Fibroblast of lung (primary cell): ENCODE measurements at regions not wholly inside any gene's neighbourhood (a gene's known extent, or its start where the extent isn't known, plus 50 kb on each side); places are given as distances from the start of the nearest gene placed in this dataset.

Experiments
- DNase-seq, 2 donors: peaks; one replicate each; pipeline versions ENCODE4 v3.0.0 to v3.0.0-alpha.2; 2010; ENCODE audit warnings: low read depth in 2 of 2
- H2AFZ ChIP-seq: 2 replicates; pipeline ENCODE4 v1.5.1; 2012; ENCODE audit warnings: low read length, control low read depth, inconsistent platforms
- H3K27ac ChIP-seq: 2 replicates; pipeline ENCODE4 v1.5.1; 2011; ENCODE audit warnings: low read length, control low read depth; ENCODE audit not compliant: insufficient read depth
- H3K27me3 ChIP-seq: 2 replicates; pipeline ENCODE4 v1.5.1; 2011; ENCODE audit warnings: mild to moderate bottlenecking, low read length; ENCODE audit not compliant: control insufficient read depth, insufficient read depth
- H3K36me3 ChIP-seq: 2 replicates; pipeline ENCODE4 v1.5.1; 2011; ENCODE audit warnings: low read length; ENCODE audit not compliant: control insufficient read depth, insufficient read depth
- H3K4me1 ChIP-seq: 2 replicates; pipeline ENCODE4 v1.5.1; 2011; ENCODE audit warnings: low read length; ENCODE audit not compliant: control insufficient read depth, insufficient read depth; ENCODE audit errors: extremely low read depth
- H3K4me2 ChIP-seq: 2 replicates; pipeline ENCODE4 v1.5.1; 2011; ENCODE audit warnings: low read length, control low read depth; ENCODE audit not compliant: insufficient read depth; ENCODE audit errors: extremely low read depth
- H3K4me3 ChIP-seq, 4 experiments: fragments of 200-600 bp in 1 of 4; sonication (generic) in 1 of 4; replicated peaks in 1 of 4; 2 replicates each; pipeline ENCODE4 v1.5.1; 2011 to 2016; ENCODE audit warnings: low read length in 4 of 4, low read depth in 3 of 4, mild to moderate bottlenecking in 3 of 4, control low read depth in 2 of 4, inconsistent platforms in 1 of 4, mixed read lengths in 1 of 4; ENCODE audit not compliant: insufficient read depth in 1 of 4; ENCODE audit errors: control extremely low read depth in 1 of 4
- H3K79me2 ChIP-seq: 2 replicates; pipeline ENCODE4 v1.5.1; 2012; ENCODE audit warnings: mild to moderate bottlenecking, low read length, inconsistent platforms; ENCODE audit not compliant: control insufficient read depth, insufficient read depth
- H3K9ac ChIP-seq: 2 replicates; pipeline ENCODE4 v1.5.1; 2011; ENCODE audit warnings: mild to moderate bottlenecking, low read length, control low read depth; ENCODE audit not compliant: insufficient read depth
- H3K9me3 ChIP-seq: 2 replicates; pipeline ENCODE4 v1.5.1; 2012; ENCODE audit warnings: low read depth, low read length; ENCODE audit not compliant: control insufficient read depth, insufficient read depth
- H4K20me1 ChIP-seq: 2 replicates; pipeline ENCODE4 v1.5.1; 2011; ENCODE audit warnings: low read length; ENCODE audit not compliant: control insufficient read depth, insufficient read depth; ENCODE audit errors: extremely low read depth
- CTCF ChIP-seq, 2 donors: IDR thresholded peaks in 1 of 2; conservative IDR thresholded peaks in 1 of 2; 1 replicate in 1 of 2; 2 replicates in 1 of 2; pipeline ENCODE4 v1.5.1; 2011 to 2012; ENCODE audit warnings: low read length in 2 of 2, control low read depth in 1 of 2, inconsistent platforms in 1 of 2, low read depth in 1 of 2, mild to moderate bottlenecking in 1 of 2
- EZH2 ChIP-seq: IDR thresholded peaks from 2 replicates; pipeline ENCODE4 v1.5.1; 2012; ENCODE audit warnings: low read length, control low read depth, mild to moderate bottlenecking; ENCODE audit errors: missing control alignments

DNA sequence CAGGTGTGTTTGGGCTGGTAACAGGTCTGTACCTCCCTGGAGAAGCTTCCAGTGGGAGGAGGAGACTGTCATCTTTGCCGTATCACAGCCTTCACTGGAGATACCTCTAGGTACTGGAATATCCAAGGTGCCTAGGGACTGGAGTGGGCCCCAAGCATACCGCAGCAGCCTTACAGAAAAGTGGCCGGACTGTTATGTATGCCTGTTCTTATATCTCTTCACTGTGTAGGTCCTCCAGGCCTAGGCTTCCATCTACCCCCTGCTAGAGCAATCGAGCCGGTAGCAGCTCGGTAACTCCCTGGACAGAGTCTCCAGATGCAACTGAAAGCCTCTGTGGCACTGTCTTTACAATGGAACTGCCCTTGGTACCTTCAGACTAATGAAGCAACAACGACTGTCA lies 277.4 kb upstream of the GRIA3 start:
- Histone ChIP-seq H3K36me3 (no peaks in the 10 kb centered on the region), H3K9me3 (no peaks in the 10 kb centered on the region), H3K79me2 (no peaks in the 10 kb centered on the region), H3K4me2 (no peak overlapping the region), H3K27me3 (no peaks in the 10 kb centered on the region), H3K4me1 (no peaks in the 10 kb centered on the region), H4K20me1 (no peaks in the 10 kb centered on the region), H3K27ac (no peak overlapping the region), H3K9ac (no peak overlapping the region), H2AFZ (no peak overlapping the region), H3K4me3 (no peak overlapping the region)
- TF ChIP-seq CTCF (conservative IDR thresholded peaks at IDR 0.05 in 1 of 2, IDR thresholded peaks at IDR 0.05 in 1 of 2; ENCODE audit: low read depth in 1 of 2, low read length in 2 of 2) (no peak), EZH2 (no peak)
- no peak for DNase-seq

DNA sequence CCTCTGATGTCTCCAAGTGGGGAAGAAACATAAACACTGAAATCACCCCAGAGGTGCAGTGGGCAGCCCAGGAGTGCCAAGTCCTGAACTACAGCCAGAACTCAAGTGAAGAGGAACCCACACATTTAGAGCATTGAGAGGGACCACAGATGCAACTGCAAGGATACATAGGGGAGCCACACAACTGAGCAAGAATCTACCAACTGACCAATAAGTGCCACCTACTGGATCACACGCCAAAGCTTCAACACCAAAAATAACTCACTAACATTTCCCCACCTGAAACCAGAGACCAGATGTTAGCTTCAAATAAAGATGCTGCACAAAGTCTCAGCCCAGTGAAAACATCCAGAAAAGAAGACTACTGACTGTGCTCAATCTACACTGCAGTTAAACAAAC lies 276.7 kb upstream of the GRIA3 start:
- no peaks in the 10 kb centered on the region for H3K9me3 ChIP-seq
- H3K9ac ChIP-seq = no peak overlapping the region
- H3K79me2 ChIP-seq = no peaks in the 10 kb centered on the region
- H3K27ac ChIP-seq = no peak overlapping the region
- no peaks in the 10 kb centered on the region for H3K4me1 ChIP-seq
- TF ChIP-seq EZH2 (no peak), CTCF (conservative IDR thresholded peaks at IDR 0.05 in 1 of 2, IDR thresholded peaks at IDR 0.05 in 1 of 2; ENCODE audit: low read depth in 1 of 2, low read length in 2 of 2) (no peak)
- no peaks in the 10 kb centered on the region for H3K27me3 ChIP-seq
- H2AFZ ChIP-seq = no peak overlapping the region
- no peaks in the 10 kb centered on the region for H3K36me3 ChIP-seq
- no peak overlapping the region for H3K4me2 ChIP-seq
- DNase-seq = no peak
- no peaks in the 10 kb centered on the region for H4K20me1 ChIP-seq
- no peak overlapping the region for H3K4me3 ChIP-seq

- H3K4me3 ChIP-seq = no peak overlapping the region
- DNase-seq = no peak
- H3K4me2 ChIP-seq = no peak overlapping the region
- H3K9ac ChIP-seq = no peak overlapping the region
- no peaks in the 10 kb centered on the region for H3K9me3 ChIP-seq
- TF ChIP-seq CTCF (conservative IDR thresholded peaks at IDR 0.05 in 1 of 2, IDR thresholded peaks at IDR 0.05 in 1 of 2; ENCODE audit: low read depth in 1 of 2, low read length in 2 of 2) (no peak), EZH2 (no peak)
- no peaks in the 10 kb centered on the region for H3K36me3 ChIP-seq
- H2AFZ ChIP-seq = no peak overlapping the region
- no peaks in the 10 kb centered on the region for H3K4me1 ChIP-seq
- H3K27ac ChIP-seq = no peak overlapping the region
- no peaks in the 10 kb centered on the region for H3K79me2 ChIP-seq
- no peaks in the 10 kb centered on the region for H4K20me1 ChIP-seq
- H3K27me3 ChIP-seq = no peaks in the 10 kb centered on the region
These were observed 273.4 kb upstream of the GRIA3 start for GRCh38 chrX:122910697-122911096.
